Gastroesophageal sphincter (tissue), 3 donors: ENCODE measurements at regions not wholly inside any gene's neighbourhood (a gene's known extent, or its start where the extent isn't known, plus 50 kb on each side); places are given as distances from the start of the nearest gene placed in this dataset.

Experiments
- CTCF ChIP-seq, 4 experiments: fragments of 200-600 bp in 2 of 4; fragments of 450-650 bp in 2 of 4; sonication (generic) in 1 of 4; IDR thresholded peaks; one replicate each; pipeline ENCODE4 v1.5.1; 2017 to 2019; ENCODE audit warnings: antibody characterized with exemption in 4 of 4, mild to moderate bottlenecking in 2 of 4, moderate library complexity in 2 of 4
- POLR2A ChIP-seq, 2 donors: fragments of 450-650 bp; IDR thresholded peaks; one replicate each; pipeline ENCODE4 v1.6.1; 2017; ENCODE audit warnings: antibody characterized with exemption in 2 of 2, mild to moderate bottlenecking in 2 of 2, moderate library complexity in 1 of 2
- POLR2AphosphoS5 ChIP-seq: sonication (generic); formaldehyde crosslinking; IDR thresholded peaks from one replicate; pipeline ENCODE4 v1.6.1; 2017; ENCODE audit warnings: antibody characterized with exemption

- TF ChIP-seq CTCF (IDR thresholded peaks at IDR 0.05) (no peak), POLR2A (IDR thresholded peaks at IDR 0.05) (no peak), POLR2AphosphoS5 (no peak)
Measured at GRCh38 chr22:48179571-48180546, 1417.4 kb downstream of the TBC1D22A start.
